IMR-90 (cell line): ENCODE measurements at regions not wholly inside any gene's neighbourhood (a gene's known extent, or its start where the extent isn't known, plus 50 kb on each side); places are given as distances from the start of the nearest gene placed in this dataset.

Source experiments
- BHLHE40 ChIP-seq: fragments of 150-350 bp; IDR thresholded peaks from 2 replicates; pipeline ENCODE4 v1.6.1; 2016; ENCODE audit warnings: mild to moderate bottlenecking, low read depth, low read length
- CEBPB ChIP-seq: IDR thresholded peaks from 2 replicates; pipeline ENCODE4 v1.6.1; 2012; ENCODE audit warnings: low read depth, low read length, improper control_type of control experiment
- CHD1 ChIP-seq: IDR thresholded peaks from 2 replicates; pipeline ENCODE4 v1.6.1; 2012; ENCODE audit warnings: low read depth, low read length, improper control_type of control experiment
- MAFK ChIP-seq: IDR thresholded peaks from 2 replicates; pipeline ENCODE4 v1.6.1; 2012; ENCODE audit warnings: low read depth, low read length, improper control_type of control experiment
- MAZ ChIP-seq: IDR thresholded peaks from 2 replicates; pipeline ENCODE4 v1.6.1; 2012; ENCODE audit warnings: low read depth, mild to moderate bottlenecking, low read length, improper control_type of control experiment, moderate library complexity, borderline replicate concordance
- MXI1 ChIP-seq: IDR thresholded peaks from 2 replicates; pipeline ENCODE4 v1.6.1; 2012; ENCODE audit warnings: low read depth, mild to moderate bottlenecking, low read length, moderate library complexity, borderline replicate concordance
- POLR2A ChIP-seq: IDR thresholded peaks from 2 replicates; pipeline ENCODE4 v1.6.1; 2012; ENCODE audit warnings: mild to moderate bottlenecking, low read depth, low read length
- RAD21 ChIP-seq: IDR thresholded peaks from 2 replicates; pipeline ENCODE4 v1.6.1; 2012; ENCODE audit warnings: low read length, improper control_type of control experiment
- RCOR1 ChIP-seq: IDR thresholded peaks from 2 replicates; pipeline ENCODE4 v1.6.1; 2012; ENCODE audit warnings: mild to moderate bottlenecking, low read length, improper control_type of control experiment; ENCODE audit not compliant: insufficient replicate concordance
- SMC3 ChIP-seq: fragments of 150-350 bp; IDR thresholded peaks from 2 replicates; pipeline ENCODE4 v1.6.1; 2016; ENCODE audit warnings: low read depth, mild to moderate bottlenecking, antibody characterized with exemption, low read length, moderate library complexity
- TF ChIP-seq, protein P1 (sequence below): conservative IDR thresholded peaks from 2 replicates; pipeline ENCODE4 v1.5.1; 2012; ENCODE audit warnings: mild to moderate bottlenecking, low read depth, low read length, improper control_type of control experiment

DNA sequence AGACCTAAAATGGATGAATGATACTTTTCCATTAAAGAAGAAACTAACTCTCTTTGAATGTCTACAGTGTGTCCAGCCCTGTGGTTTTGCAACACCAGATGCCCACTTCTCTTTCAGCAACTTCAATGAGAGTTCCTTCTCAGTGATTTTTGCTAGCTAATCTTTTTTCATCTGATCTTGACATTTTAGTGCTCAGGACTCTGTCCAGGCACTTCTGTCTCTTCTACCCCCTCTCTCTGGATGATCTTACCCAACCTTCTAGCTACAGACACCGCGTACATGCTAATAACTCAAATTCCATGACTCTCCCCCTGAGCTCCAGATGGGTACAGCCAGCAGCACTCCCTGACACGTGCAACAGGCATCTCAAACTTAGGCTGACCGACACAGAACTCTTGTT, 161.1 kb upstream of the FOXN3 start:
- TF ChIP-seq POLR2A, result no peak
- TF ChIP-seq, protein P1, sequence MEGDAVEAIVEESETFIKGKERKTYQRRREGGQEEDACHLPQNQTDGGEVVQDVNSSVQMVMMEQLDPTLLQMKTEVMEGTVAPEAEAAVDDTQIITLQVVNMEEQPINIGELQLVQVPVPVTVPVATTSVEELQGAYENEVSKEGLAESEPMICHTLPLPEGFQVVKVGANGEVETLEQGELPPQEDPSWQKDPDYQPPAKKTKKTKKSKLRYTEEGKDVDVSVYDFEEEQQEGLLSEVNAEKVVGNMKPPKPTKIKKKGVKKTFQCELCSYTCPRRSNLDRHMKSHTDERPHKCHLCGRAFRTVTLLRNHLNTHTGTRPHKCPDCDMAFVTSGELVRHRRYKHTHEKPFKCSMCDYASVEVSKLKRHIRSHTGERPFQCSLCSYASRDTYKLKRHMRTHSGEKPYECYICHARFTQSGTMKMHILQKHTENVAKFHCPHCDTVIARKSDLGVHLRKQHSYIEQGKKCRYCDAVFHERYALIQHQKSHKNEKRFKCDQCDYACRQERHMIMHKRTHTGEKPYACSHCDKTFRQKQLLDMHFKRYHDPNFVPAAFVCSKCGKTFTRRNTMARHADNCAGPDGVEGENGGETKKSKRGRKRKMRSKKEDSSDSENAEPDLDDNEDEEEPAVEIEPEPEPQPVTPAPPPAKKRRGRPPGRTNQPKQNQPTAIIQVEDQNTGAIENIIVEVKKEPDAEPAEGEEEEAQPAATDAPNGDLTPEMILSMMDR, result no peak
- no peak for TF ChIP-seq CHD1
- TF ChIP-seq RCOR1, result no peak
- peak; percentile 15; the same call in 1 of the 2 replicates for TF ChIP-seq CEBPB
- no peak; the same call in 1 of the 2 replicates for TF ChIP-seq MXI1
- TF ChIP-seq SMC3, result no peak
- no peak for TF ChIP-seq MAZ
- no peak for TF ChIP-seq RAD21
- no peak for TF ChIP-seq MAFK
- 0 out of 2 replicates have a peak, but pooled peaks have one; percentile 25 for TF ChIP-seq BHLHE40
